SK-N-DZ (cell line): ENCODE measurements at regions not wholly inside any gene's neighbourhood (a gene's known extent, or its start where the extent isn't known, plus 50 kb on each side); places are given as distances from the start of the nearest gene placed in this dataset.

ENCODE experiments used
- DNase-seq: peaks from one replicate; pipeline ENCODE4 v3.0.0-alpha.2; 2015; ENCODE audit warnings: low spot score

- DNase-seq = no peak
Observed at GRCh38 chr6:147127587-147127986, 76.6 kb upstream of the STXBP5 start.

GRCh38 chr6:147128056-147128455 is 76.2 kb upstream of the STXBP5 start:
- DNase-seq = no peak

GRCh38 chr6:147131532-147132128 is 72.6 kb upstream of the STXBP5 start:
- no peak for DNase-seq

GRCh38 chr6:147132889-147133288 is 71.3 kb upstream of the STXBP5 start:
- no peak for DNase-seq

- no peak for DNase-seq
Observed at GRCh38 chr6:147133669-147134068, 70.5 kb upstream of the STXBP5 start.

GRCh38 chr6:147135211-147135681 is 69.0 kb upstream of the STXBP5 start:
- DNase-seq = no peak

- no peak for DNase-seq
Observed at GRCh38 chr6:147136057-147136456, 68.2 kb upstream of the STXBP5 start.

GRCh38 chr6:147137986-147138385 is 66.2 kb upstream of the STXBP5 start:
- DNase-seq = no peak

GRCh38 chr6:147138835-147139234 is 65.4 kb upstream of the STXBP5 start:
- DNase-seq = no peak

GRCh38 chr6:147141711-147142308 is 62.4 kb upstream of the STXBP5 start:
- DNase-seq = no peak

GRCh38 chr6:147142684-147143245 is 61.5 kb upstream of the STXBP5 start:
- DNase-seq = no peak

- no peak for DNase-seq
Observed at GRCh38 chr6:147149092-147149491, 55.1 kb upstream of the STXBP5 start.

- no peak for DNase-seq
Observed at GRCh38 chr6:147149826-147150225, 54.4 kb upstream of the STXBP5 start.

- no peak for DNase-seq
Observed at GRCh38 chr6:147150293-147150692, 53.9 kb upstream of the STXBP5 start.
